Activated CD8-positive, alpha-beta T cell treated with anti-CD3 and anti-CD28 coated beads for 36 hours (primary cell): ENCODE measurements at regions not wholly inside any gene's neighbourhood (a gene's known extent, or its start where the extent isn't known, plus 50 kb on each side); places are given as distances from the start of the nearest gene placed in this dataset.

Experiments
- ATAC-seq: fragments of 200-7000 bp; cut with Tn5 transposase; one replicate; pipeline ENCODE4 v1.10.0; 2021; ENCODE audit warnings: mild to moderate bottlenecking, moderate library complexity
- CTCF ChIA-PET: fragments of 350-600 bp; sonication (Branson Sonifier 250); formaldehyde crosslinking; loops from one replicate; lab custom pipeline; 2021; ENCODE audit warnings: antibody characterized with exemption; lab: Charles Lee
- POLR2A ChIA-PET: fragments of 350-600 bp; sonication (Branson Sonifier 250); formaldehyde crosslinking; loops from one replicate; lab custom pipeline; 2021; ENCODE audit warnings: antibody characterized with exemption; lab: Charles Lee
- DNase-seq: peaks from one replicate; pipeline ENCODE4 v3.0.0-alpha.2; 2020
- H3K27ac Mint-ChIP-seq: one replicate; pipeline ENCODE4 v1.8.0; 2021; ENCODE audit warnings: mild to moderate bottlenecking, mixed read lengths
- H3K27me3 Mint-ChIP-seq: one replicate; pipeline ENCODE4 v1.8.0; 2021; ENCODE audit warnings: mixed read lengths
- H3K36me3 Mint-ChIP-seq: one replicate; pipeline ENCODE4 v1.8.0; 2021; ENCODE audit warnings: low read depth, mixed read lengths
- H3K4me1 Mint-ChIP-seq: one replicate; pipeline ENCODE4 v1.8.0; 2021; ENCODE audit warnings: low read depth, mixed read lengths
- H3K4me3 Mint-ChIP-seq: one replicate; pipeline ENCODE4 v1.8.0; 2021; ENCODE audit warnings: mild to moderate bottlenecking, moderate library complexity, mixed read lengths
- H3K9me3 Mint-ChIP-seq: one replicate; pipeline ENCODE4 v1.8.0; 2021; ENCODE audit warnings: mixed read lengths
- CTCF ChIP-seq: fragments of 200-600 bp; IDR thresholded peaks from one replicate; pipeline ENCODE4 v1.8.0; 2022; ENCODE audit warnings: antibody characterized with exemption, mild to moderate bottlenecking
- intact Hi-C: fragments of 100-400 bp; cut with micrococcal nuclease; formaldehyde crosslinking; loops from one replicate; pipeline ENCODE4 v1.10.0; 2022

DNA sequence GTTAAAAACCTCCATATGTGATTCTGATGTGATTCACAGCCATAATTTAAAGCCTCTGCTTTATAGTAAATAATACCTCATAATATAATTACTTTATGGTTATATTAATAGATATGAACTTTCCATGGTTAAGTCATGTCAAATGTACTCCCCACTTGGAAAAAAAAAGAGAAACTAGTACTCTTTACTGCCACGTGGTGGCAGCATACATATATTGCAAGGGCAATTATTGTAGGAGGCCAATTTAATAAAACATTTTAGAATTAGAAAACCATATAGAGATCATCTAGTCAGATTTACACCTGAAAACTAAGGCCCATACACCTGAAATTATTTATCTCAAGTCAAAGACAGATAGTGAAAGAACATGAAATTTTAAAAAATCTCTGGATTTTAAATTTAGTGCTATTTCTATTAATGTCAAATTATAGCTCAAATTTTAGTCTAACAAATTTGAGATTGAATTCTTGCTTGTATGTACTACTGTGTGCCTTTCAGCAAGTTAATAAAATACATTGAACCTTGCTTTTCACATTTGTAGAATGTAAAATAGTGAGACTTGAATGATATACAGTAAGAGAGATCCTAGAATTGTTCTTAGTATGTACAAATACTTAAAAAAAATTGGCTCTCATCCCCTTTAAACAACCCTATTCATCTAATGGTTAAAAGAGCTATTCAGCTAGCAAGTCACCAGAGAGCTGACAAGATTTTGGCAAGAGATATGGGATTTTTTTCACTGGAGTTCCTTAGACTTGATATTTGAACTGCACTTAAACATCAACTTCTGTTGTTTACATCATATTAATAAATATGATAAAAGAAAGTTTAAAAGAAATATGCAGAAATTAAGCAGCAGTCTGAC lies 603.8 kb downstream of the TLE4 start:
- CTCF ChIA-PET = interaction anchor here (0.6 to 1.1 kb wide), 5 partner anchors 10 to 31 kb away, joined by 3 to 4 read pairs (median 3); no protein-coding TSS in a partner anchor
- no peaks in the 10 kb centered on the region for H3K4me1 Mint-ChIP-seq

GRCh38 chr9:80163889-80164288 lies 592.1 kb downstream of the TLE4 start:
- DNase-seq (no peak), ATAC-seq (no peak)
- Mint-ChIP-seq H3K27ac (no peak overlapping the region), H3K9me3 (no peaks in the 10 kb centered on the region), H3K4me3 (no peak overlapping the region), H3K36me3 (no peaks in the 10 kb centered on the region), H3K4me1 (no peaks in the 10 kb centered on the region), H3K27me3 (peaks cover 1% of the 10 kb centered on the region)
- CTCF ChIA-PET = interaction anchor here (0.5 to 1.8 kb wide), 2 partner anchors 9 to 12 kb away, joined by 3 to 4 read pairs; no protein-coding TSS in a partner anchor
- no peak for TF ChIP-seq CTCF
- POLR2A ChIA-PET = no interaction called here
- intact Hi-C loops = no loop called here

More for the DNA sequence above, 603.8 kb downstream of the TLE4 start:
- Mint-ChIP-seq H3K27me3 (no peaks in the 10 kb centered on the region), H3K9me3 (no peaks in the 10 kb centered on the region), H3K36me3 (no peaks in the 10 kb centered on the region), H3K27ac (no peak overlapping the region), H3K4me3 (no peak overlapping the region)
- POLR2A ChIA-PET = no interaction called here
- intact Hi-C loops = no loop called here
- ATAC-seq (no peak), DNase-seq (peak; percentile 28)
- TF ChIP-seq CTCF = peak; percentile 83

DNA sequence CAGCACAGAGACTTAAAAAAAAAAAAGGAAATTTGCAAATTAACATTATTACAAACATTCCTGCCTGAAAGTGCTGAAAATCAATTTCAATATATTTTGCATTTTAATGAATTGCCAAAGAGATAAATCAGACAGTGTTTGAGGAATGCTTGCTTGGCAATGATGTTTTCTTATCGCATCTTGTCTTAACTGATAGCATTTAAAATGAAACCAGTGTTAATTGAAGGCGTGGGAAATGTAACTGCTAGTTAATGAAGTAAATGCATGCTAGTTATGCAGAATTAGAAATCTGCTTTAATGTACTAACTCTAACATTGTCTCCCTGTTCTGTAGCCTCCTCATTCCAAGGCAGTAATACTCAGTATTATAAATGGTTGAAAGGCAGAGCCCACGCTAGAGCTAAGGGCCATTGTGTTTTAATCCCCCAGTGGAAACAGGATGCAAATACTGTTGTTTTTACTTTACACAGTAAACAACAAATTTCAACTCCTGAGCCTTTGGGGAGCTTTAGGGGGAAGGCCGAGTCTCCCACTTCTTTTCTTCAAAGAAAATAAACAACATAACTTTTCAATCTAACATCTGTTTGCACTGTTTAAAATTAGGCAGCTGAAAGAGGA lies 586.9 kb downstream of the TLE4 start:
- no peak overlapping the region for H3K4me3 Mint-ChIP-seq
- ChIA-PET POLR2A (no interaction called here), CTCF (interaction anchor here (1.5 kb wide), 1 partner anchor 32 kb away, joined by 3 read pairs; no protein-coding TSS in a partner anchor)
- H3K27ac Mint-ChIP-seq = no peak overlapping the region
- no peaks in the 10 kb centered on the region for H3K9me3 Mint-ChIP-seq
- intact Hi-C loops = no loop called here
- no peaks in the 10 kb centered on the region for H3K4me1 Mint-ChIP-seq
- DNase-seq (no peak), ATAC-seq (no peak)
- TF ChIP-seq CTCF = no peak
- H3K27me3 Mint-ChIP-seq = peaks cover 11% of the 10 kb centered on the region
- no peaks in the 10 kb centered on the region for H3K36me3 Mint-ChIP-seq

DNA sequence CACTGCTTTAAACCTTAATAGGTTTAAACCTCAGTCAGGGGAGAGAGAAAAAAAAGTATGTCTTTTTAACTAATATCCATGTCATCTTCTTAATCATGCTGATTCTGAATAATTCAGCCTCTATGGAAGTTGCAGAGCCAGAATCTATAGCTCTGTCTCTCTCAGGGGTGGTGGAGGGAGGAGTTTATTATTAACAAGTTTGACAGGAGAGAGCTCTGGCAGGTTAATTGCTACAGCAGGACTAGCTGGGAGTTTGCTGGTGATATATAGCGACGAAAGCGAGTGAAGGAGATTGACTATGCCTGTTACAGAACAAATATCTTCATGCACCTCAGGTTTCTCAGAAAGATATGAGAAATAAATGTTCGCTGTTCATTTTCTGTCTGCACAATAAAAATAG lies 586.4 kb downstream of the TLE4 start:
- H3K27ac Mint-ChIP-seq = no peak overlapping the region
- no peak overlapping the region for H3K4me3 Mint-ChIP-seq
- H3K4me1 Mint-ChIP-seq = no peaks in the 10 kb centered on the region
- peaks cover 14% of the 10 kb centered on the region for H3K27me3 Mint-ChIP-seq
- H3K9me3 Mint-ChIP-seq = peaks cover 2% of the 10 kb centered on the region
- no peak for TF ChIP-seq CTCF
- intact Hi-C loops = no loop called here
- H3K36me3 Mint-ChIP-seq = no peaks in the 10 kb centered on the region
- ChIA-PET POLR2A (no interaction called here), CTCF (interaction anchor here (1.5 kb wide), 1 partner anchor 32 kb away, joined by 3 read pairs; no protein-coding TSS in a partner anchor)
- DNase-seq = no peak
- no peak for ATAC-seq

- no peak overlapping the region for H3K27ac Mint-ChIP-seq
- peaks cover 2% of the 10 kb centered on the region for H3K9me3 Mint-ChIP-seq
- no peak for TF ChIP-seq CTCF
- ATAC-seq (no peak), DNase-seq (no peak)
- H3K27me3 Mint-ChIP-seq = peaks cover 14% of the 10 kb centered on the region
- no peaks in the 10 kb centered on the region for H3K4me1 Mint-ChIP-seq
- H3K4me3 Mint-ChIP-seq = no peak overlapping the region
- ChIA-PET POLR2A (no interaction called here), CTCF (interaction anchor here (1.3 to 1.5 kb wide), 2 partner anchors 12 to 33 kb away, joined by 3 to 4 read pairs; no protein-coding TSS in a partner anchor)
- no peaks in the 10 kb centered on the region for H3K36me3 Mint-ChIP-seq
- intact Hi-C loops = no loop called here
Measured at GRCh38 chr9:80157561-80157983, 585.8 kb downstream of the TLE4 start.
